ENCODE measurements at regions not wholly inside any gene's neighbourhood (a gene's known extent, or its start where the extent isn't known, plus 50 kb on each side); places are given as distances from the start of the nearest gene placed in this dataset.

GRCh38 chr14:87181288-87181687 is 811.7 kb downstream of the GALC start:
- 72 to 84% methylated on average over 3 of the region's 3 CpGs for WGBS, 2 donors
- intact Hi-C loops (cut with DNase I; ENCODE audit: low total_unique reads), result no loop called here
- no peak for DNase-seq (ENCODE audit: low spot score in 2 of 2)
- no peak overlapping the region for H3K4me3 ChIP-seq (ENCODE audit: low read depth, poor library complexity, severe bottlenecking)
- TF ChIP-seq CTCF (IDR thresholded peaks at IDR 0.05), result no peak
- TF ChIP-seq POLR2A (IDR thresholded peaks at IDR 0.05), result no peak

- H3K4me3 ChIP-seq (ENCODE audit: low read depth, poor library complexity, severe bottlenecking), result no peak overlapping the region
- 89 to 99% methylated on average over 6 of the region's 6 CpGs for WGBS, 2 donors
- intact Hi-C loops (cut with DNase I; ENCODE audit: low total_unique reads), result no loop called here
- TF ChIP-seq POLR2A (IDR thresholded peaks at IDR 0.05) (no peak), CTCF (IDR thresholded peaks at IDR 0.05) (no peak)
- no peak for DNase-seq (ENCODE audit: low spot score in 2 of 2)
Measured at GRCh38 chr14:87179936-87180335, 813.0 kb downstream of the GALC start.

GRCh38 chr14:87178277-87178676 is 814.7 kb downstream of the GALC start:
- no peak overlapping the region for H3K4me3 ChIP-seq (ENCODE audit: low read depth, poor library complexity, severe bottlenecking)
- 45 to 67% methylated on average over 1 of the region's 1 CpG for WGBS, 2 donors
- intact Hi-C loops (cut with DNase I; ENCODE audit: low total_unique reads), result no loop called here
- TF ChIP-seq POLR2A (IDR thresholded peaks at IDR 0.05), result no peak
- no peak for TF ChIP-seq CTCF (IDR thresholded peaks at IDR 0.05)
- DNase-seq (ENCODE audit: low spot score in 2 of 2), result no peak

- no peak for DNase-seq (ENCODE audit: low spot score in 2 of 2)
- intact Hi-C loops (cut with DNase I; ENCODE audit: low total_unique reads), result no loop called here
- TF ChIP-seq POLR2A (IDR thresholded peaks at IDR 0.05) (no peak), CTCF (IDR thresholded peaks at IDR 0.05) (no peak)
- WGBS, 2 donors, result 21 to 23% methylated on average over 2 of the region's 2 CpGs
- H3K4me3 ChIP-seq (ENCODE audit: low read depth, poor library complexity, severe bottlenecking), result no peak overlapping the region
Measured at GRCh38 chr14:87175175-87175574, 817.8 kb downstream of the GALC start.

DNA sequence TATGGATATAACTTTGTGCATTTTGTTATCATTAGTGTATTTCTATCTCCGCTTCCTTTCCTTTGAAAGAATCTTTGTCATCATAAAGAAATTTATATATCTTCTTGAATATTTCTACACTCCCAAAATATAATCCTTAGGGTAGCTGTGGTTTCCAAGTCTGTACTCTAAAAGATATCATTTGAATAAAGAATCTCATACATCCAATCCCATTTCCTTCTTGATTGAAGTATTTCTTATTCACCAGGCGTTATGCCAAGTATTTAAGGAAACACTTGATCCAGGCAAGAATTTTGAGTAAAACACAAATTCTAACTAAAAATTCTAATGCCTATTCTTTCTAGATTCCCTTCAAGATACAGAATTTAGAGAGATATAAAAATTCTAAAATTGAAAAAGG is 821.8 kb downstream of the GALC start:
- DNase-seq (ENCODE audit: low spot score in 2 of 2), result no peak
- H3K4me3 ChIP-seq (ENCODE audit: low read depth, poor library complexity, severe bottlenecking), result no peak overlapping the region
- TF ChIP-seq CTCF (IDR thresholded peaks at IDR 0.05) (no peak), POLR2A (IDR thresholded peaks at IDR 0.05) (no peak)
- intact Hi-C loops (cut with DNase I; ENCODE audit: low total_unique reads), result no loop called here
- 54 to 55% methylated on average over 2 of the region's 2 CpGs for WGBS, 2 donors

- WGBS, 2 donors, result 55 to 56% methylated on average over 3 of the region's 3 CpGs
- intact Hi-C loops (cut with DNase I; ENCODE audit: low total_unique reads), result no loop called here
- H3K4me3 ChIP-seq (ENCODE audit: low read depth, poor library complexity, severe bottlenecking), result no peak overlapping the region
- TF ChIP-seq POLR2A (IDR thresholded peaks at IDR 0.05) (no peak), CTCF (IDR thresholded peaks at IDR 0.05) (no peak)
- no peak for DNase-seq (ENCODE audit: low spot score in 2 of 2)
Measured at GRCh38 chr14:87170179-87170578, 822.8 kb downstream of the GALC start.
